Stomach (tissue), 4 donors: ENCODE measurements at regions not wholly inside any gene's neighbourhood (a gene's known extent, or its start where the extent isn't known, plus 50 kb on each side); places are given as distances from the start of the nearest gene placed in this dataset.

Experiments
- EP300 ChIP-seq: sonication (generic); formaldehyde crosslinking; IDR thresholded peaks from one replicate; pipeline ENCODE4 v1.6.1; 2017; ENCODE audit warnings: antibody characterized with exemption
- POLR2A ChIP-seq, 4 donors: fragments of 450-650 bp; IDR thresholded peaks; one replicate each; pipeline ENCODE4 v1.6.1; 2016; ENCODE audit warnings: antibody characterized with exemption in 4 of 4, control low read depth in 2 of 4, mild to moderate bottlenecking in 1 of 4, moderate library complexity in 1 of 4
- POLR2AphosphoS5 ChIP-seq, 3 donors: sonication (generic); formaldehyde crosslinking; IDR thresholded peaks; one replicate each; pipeline ENCODE4 v1.6.1; 2016; ENCODE audit warnings: antibody characterized with exemption in 3 of 3
- TF ChIP-seq, protein P1 (sequence below), 7 experiments: fragments of 450-650 bp in 4 of 7; fragments of 200-600 bp in 3 of 7; sonication (generic) in 3 of 7; IDR thresholded peaks; one replicate each; pipeline ENCODE4 v1.5.1; 2016 to 2019; ENCODE audit warnings: antibody characterized with exemption in 7 of 7, control low read depth in 2 of 7, mild to moderate bottlenecking in 1 of 7

DNA sequence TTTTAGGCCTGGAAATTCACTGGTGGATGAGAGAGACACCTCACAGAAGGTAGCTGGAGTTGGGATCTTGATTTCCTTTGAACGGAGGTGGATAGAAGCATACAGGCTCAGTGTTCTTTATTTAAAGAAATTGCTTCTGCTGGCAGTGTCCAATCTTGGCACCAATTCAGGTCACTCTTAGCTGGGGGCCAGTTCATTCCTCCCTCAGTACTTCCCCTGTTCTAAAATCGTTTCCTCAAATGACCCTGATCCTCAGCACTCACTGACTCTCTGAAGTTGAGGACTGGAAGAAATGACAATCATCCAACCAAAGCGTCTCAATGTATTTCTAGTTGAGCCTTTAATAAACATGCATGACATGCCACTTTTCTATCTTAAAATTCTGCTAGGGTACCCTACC, 472.5 kb upstream of the BTBD3 start:
- TF ChIP-seq, protein P1, sequence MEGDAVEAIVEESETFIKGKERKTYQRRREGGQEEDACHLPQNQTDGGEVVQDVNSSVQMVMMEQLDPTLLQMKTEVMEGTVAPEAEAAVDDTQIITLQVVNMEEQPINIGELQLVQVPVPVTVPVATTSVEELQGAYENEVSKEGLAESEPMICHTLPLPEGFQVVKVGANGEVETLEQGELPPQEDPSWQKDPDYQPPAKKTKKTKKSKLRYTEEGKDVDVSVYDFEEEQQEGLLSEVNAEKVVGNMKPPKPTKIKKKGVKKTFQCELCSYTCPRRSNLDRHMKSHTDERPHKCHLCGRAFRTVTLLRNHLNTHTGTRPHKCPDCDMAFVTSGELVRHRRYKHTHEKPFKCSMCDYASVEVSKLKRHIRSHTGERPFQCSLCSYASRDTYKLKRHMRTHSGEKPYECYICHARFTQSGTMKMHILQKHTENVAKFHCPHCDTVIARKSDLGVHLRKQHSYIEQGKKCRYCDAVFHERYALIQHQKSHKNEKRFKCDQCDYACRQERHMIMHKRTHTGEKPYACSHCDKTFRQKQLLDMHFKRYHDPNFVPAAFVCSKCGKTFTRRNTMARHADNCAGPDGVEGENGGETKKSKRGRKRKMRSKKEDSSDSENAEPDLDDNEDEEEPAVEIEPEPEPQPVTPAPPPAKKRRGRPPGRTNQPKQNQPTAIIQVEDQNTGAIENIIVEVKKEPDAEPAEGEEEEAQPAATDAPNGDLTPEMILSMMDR (IDR thresholded peaks at IDR 0.05) = no peak
- TF ChIP-seq POLR2A (IDR thresholded peaks at IDR 0.05) = no peak
- no peak for TF ChIP-seq EP300
- TF ChIP-seq POLR2AphosphoS5 (IDR thresholded peaks at IDR 0.05) = no peak
